H7 (cell line): ENCODE measurements at regions not wholly inside any gene's neighbourhood (a gene's known extent, or its start where the extent isn't known, plus 50 kb on each side); places are given as distances from the start of the nearest gene placed in this dataset.
A peak's percentile ranks its signal among the peaks of the same experiment; 100 is the strongest.

ENCODE experiments used
- DNase-seq: peaks from one replicate; pipeline ENCODE4 v3.0.0; 2012
- H3K27me3 ChIP-seq: 2 replicates; pipeline ENCODE4 v1.6.0; 2011; ENCODE audit warnings: mild to moderate bottlenecking, low read length; ENCODE audit not compliant: control insufficient read depth, insufficient read depth
- H3K36me3 ChIP-seq: replicated peaks from 2 replicates; pipeline ENCODE4 v1.5.1; 2011; ENCODE audit warnings: low read length; ENCODE audit not compliant: control insufficient read depth, insufficient read depth
- H3K4me3 ChIP-seq: 2 replicates; pipeline ENCODE4 v1.5.1; 2011; ENCODE audit warnings: low read depth, mild to moderate bottlenecking, control low read depth, low read length, moderate library complexity; ENCODE audit not compliant: insufficient read depth

- no peak for DNase-seq
- H3K4me3 ChIP-seq, result no peak overlapping the region
- H3K27me3 ChIP-seq, result no peaks in the 10 kb centered on the region
- H3K36me3 ChIP-seq, result no peaks in the 10 kb centered on the region
Measured at GRCh38 chr20:24241466-24241865, 228.0 kb upstream of the SYNDIG1 start.

DNA sequence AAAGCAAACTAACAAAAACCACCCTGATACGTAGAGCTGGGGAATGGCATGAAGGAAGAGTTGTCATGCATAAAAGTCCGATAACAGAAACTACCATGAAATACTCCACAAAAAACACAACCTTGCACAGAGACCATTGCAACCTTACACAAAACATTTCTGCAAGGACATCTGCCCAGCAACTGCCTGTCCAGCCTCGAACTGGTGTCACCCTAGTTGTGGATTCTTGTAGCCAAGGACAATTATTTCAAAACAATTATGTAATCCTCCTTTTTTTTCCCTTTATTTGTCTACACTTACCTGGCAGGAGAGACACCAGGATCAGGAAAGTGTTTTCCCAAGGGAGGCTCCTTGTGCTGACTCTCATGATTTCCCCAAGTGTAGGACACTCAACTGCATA is 232.5 kb upstream of the SYNDIG1 start:
- Histone ChIP-seq H3K27me3 (no peaks in the 10 kb centered on the region), H3K36me3 (no peaks in the 10 kb centered on the region), H3K4me3 (no peak overlapping the region)
- DNase-seq, result no peak

DNA sequence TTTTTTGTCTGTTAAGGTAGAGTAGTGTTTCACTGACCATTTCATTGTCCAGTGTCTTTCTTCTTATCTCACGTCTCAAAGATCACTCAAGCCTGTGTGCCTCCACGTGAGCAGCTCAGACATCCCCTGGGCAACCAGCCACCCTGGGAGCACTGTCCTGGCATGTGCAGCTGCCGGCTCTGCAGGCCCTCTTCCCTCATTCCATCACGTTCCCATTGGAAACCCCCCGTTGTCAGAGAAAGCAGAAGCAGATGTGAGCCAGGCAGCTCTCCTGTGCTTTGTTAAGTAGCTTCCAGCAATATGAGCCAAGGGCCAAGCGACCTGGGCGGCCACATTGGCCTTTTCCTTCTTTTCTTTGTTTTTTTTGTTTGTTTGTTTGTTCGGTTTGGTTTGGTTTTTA is 233.2 kb upstream of the SYNDIG1 start:
- DNase-seq, result no peak
- no peaks in the 10 kb centered on the region for H3K36me3 ChIP-seq
- no peak overlapping the region for H3K4me3 ChIP-seq
- H3K27me3 ChIP-seq, result no peaks in the 10 kb centered on the region

DNA sequence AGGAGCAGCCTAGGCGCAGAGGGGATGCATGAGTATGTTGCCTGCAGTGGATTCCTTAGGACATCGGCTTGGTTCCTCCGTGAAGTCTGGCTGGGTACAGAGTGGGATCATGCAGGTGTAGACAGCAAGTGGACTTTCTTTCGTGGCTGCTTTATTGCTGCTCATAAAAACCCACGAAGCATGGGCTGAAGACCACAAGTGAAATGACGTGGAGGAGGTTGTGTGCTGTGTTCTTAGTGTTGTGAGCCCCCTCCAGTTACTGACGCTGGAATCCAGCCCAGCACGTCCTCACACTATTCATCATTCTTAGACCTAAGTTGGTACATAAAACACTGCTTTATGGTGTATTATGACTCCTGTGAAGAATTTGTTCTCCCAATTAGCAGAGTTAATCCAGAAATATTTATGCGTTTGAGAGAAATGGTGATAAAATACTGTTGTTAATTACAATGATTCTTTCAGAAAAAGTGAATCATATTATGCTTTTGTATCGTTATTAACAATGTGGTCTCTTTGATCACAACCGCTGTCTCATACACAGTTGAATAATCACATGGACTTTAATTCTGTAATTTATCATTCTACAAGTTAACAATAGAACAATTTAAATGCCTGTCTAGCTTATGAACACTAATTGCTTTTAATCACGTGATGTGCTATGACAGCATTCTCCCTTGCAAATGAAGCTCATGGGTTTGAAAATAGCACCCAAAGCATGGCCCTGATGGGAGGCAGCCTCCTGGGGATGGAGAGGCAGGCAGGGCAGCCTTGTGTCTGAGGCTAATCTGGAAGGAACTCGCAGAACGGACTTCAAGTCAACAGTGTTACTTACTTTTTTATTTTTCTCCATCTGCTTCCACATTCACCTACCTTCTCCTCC is 233.9 kb upstream of the SYNDIG1 start:
- Histone ChIP-seq H3K4me3 (no peak overlapping the region), H3K27me3 (no peaks in the 10 kb centered on the region), H3K36me3 (no peaks in the 10 kb centered on the region)
- DNase-seq, result no peak

DNA sequence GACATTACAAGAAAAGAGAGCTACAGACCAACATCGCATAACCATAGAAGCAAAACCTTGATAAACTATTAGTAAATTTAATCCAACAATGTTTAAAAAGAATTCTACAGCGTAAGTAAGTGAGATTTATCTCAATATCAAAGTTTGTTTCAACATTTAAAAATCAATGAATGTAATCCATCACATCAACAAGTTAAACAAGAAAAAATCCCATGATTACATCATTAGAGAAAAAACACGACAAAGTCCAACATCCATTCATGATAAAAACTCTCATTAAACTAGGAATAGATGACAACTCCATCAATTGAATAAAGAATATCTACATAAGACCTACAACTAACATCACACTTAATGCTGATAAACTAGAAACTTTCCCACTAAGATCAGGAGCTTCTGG is 239.0 kb upstream of the GGTLC1 start:
- no peaks in the 10 kb centered on the region for H3K36me3 ChIP-seq
- no peak for DNase-seq
- H3K4me3 ChIP-seq, result no peak overlapping the region
- H3K27me3 ChIP-seq, result no peaks in the 10 kb centered on the region

DNA sequence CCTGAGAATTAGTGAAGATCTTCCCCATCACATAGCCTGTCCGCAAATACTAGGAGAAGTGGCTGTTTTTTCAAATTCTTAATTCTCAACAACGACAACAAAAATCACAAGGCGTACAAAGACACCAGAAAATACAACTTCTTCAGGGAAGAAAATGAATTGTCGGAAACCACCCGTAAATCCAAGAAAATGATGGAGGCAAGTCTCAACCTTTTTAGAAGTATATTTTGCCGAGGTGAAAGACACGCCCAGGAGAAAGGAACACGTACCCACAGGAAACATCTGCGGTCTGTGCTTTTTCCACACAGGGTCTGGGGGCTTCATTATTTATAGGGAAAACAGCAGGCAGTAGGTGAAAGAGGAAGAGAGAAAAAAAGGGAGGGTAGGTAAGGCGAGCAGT is 223.9 kb upstream of the GGTLC1 start:
- Histone ChIP-seq H3K4me3 (no peak overlapping the region), H3K27me3 (no peaks in the 10 kb centered on the region), H3K36me3 (no peaks in the 10 kb centered on the region)
- no peak for DNase-seq

DNA sequence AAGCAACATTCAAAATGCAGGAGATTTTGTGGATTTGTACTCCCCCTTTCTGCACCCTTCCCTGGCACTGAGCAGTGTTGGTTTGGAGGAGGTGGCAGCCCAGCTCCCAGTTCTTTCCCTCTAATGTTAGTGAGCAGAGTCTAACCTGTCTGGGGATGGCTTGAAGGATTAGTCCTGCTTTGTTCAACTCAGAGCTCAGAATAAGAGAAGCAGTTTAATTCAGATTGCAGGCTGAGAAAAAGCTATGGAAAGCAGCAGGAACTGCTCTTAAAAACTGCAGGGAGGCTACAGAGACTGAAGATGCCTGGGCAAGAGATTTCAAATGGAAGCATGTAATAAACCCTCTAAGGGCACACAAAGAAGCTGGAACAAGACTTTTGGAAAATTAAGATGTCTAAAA is 223.4 kb upstream of the GGTLC1 start:
- DNase-seq, result peak; percentile 19
- H3K36me3 ChIP-seq, result no peaks in the 10 kb centered on the region
- no peaks in the 10 kb centered on the region for H3K27me3 ChIP-seq
- H3K4me3 ChIP-seq, result no peak overlapping the region

DNA sequence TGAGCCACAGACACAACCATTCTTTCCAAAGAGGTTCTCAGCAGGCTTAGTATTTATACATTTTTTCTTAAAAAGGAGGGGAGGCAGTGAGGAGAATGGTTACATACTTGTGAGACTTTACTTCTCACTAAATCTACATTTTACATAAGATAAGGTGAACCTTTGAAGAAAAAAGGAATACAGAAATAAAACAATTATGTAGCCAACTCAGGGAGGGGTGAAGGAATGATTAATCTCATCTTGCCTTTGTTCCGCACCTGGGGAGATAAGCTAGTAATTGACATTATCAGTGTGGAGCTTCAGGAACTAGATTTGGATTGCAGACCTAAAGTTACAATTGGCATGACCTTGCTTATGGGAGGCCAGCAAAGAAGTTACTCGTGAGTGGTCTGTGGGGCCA is 221.8 kb upstream of the GGTLC1 start:
- no peaks in the 10 kb centered on the region for H3K36me3 ChIP-seq

DNA sequence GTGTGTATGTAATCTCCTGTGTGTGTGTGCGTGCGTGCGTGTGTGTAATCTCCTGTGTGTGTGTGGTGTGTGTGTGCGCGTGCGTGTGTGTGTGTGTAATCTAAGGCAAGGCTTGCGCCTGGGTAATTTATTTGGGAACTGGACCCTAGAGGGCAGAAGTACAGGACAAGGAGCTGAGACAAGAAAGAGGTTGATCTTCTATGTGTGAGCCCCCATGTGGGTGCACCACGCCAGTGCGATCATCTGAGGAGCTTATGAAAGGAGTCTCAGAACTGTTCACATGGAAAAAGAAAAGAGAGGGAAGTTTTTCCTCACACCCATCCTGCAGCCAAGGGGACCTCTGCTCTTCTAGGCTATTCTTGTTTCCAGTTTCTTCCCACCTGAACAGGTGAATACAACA is 220.1 kb upstream of the GGTLC1 start:
- Histone ChIP-seq H3K36me3 (no peaks in the 10 kb centered on the region), H3K4me3 (no peak overlapping the region), H3K27me3 (no peaks in the 10 kb centered on the region)
- peak; percentile 31 for DNase-seq

More for the DNA sequence above, 221.8 kb upstream of the GGTLC1 start:
- Histone ChIP-seq H3K27me3 (no peaks in the 10 kb centered on the region), H3K4me3 (no peak overlapping the region)
- no peak for DNase-seq

DNA sequence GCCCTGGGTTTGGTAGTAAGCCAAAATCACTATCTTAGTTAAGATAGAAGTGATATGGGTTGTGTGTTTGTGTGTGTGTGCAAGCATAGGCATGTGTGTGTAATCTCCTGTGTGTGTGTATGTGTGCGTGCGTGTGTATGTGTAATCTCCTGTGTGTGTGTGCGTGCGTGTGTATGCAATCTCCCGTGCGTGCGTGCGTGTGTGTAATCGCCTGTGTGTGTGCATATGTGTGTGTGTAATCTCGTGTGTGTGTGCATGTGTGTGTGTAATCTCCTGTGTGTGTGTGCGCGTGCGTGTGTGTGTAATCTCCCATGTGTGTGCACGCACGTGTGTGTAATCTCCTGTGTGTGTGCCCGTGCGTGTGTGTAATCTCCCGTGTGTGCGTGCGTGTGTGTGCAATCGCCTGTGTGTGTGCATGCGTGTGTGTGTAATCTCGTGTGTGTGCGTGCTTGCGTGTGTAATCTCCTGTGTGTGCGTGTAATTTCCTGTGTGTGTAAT is 219.3 kb upstream of the GGTLC1 start:
- Histone ChIP-seq H3K36me3 (no peaks in the 10 kb centered on the region), H3K4me3 (no peak overlapping the region), H3K27me3 (no peaks in the 10 kb centered on the region)
- DNase-seq, result no peak

GRCh38 chr20:24206995-24207394 is 218.4 kb upstream of the GGTLC1 start:
- Histone ChIP-seq H3K36me3 (no peaks in the 10 kb centered on the region), H3K27me3 (no peaks in the 10 kb centered on the region), H3K4me3 (no peak overlapping the region)
- DNase-seq, result no peak

DNA sequence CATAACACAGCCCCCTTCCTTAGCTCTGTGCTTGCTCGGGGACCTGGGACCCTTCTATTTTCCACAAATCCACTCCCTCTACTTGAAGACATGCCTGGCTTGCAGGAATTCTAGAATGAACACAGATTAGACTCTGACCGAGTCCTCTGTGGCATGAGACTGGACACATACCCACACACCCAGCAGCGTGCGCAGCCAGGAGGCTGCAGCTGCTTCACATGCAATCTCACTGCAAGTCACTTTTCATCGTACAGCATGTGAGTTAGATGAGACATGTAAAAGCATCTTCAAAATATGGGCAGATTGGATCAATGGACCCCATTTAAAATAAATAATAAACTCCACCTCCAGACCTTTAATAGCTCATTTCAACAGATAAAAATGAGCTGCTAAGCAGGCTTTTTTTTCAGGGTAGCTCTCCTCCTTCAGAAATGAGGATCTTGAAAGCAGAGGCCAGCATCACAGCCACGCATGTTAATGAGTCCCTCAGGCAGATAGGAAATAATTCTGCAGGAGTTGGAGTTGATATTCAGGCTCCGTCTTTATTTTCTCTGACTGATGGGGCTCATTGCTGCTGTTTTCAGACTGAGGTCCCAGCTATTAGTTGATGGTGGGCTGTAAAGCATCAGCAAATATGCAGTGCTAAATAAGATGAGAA is 215.1 kb upstream of the GGTLC1 start:
- H3K36me3 ChIP-seq, result no peaks in the 10 kb centered on the region
- no peaks in the 10 kb centered on the region for H3K27me3 ChIP-seq
- no peak for DNase-seq
- H3K4me3 ChIP-seq, result no peak overlapping the region

DNA sequence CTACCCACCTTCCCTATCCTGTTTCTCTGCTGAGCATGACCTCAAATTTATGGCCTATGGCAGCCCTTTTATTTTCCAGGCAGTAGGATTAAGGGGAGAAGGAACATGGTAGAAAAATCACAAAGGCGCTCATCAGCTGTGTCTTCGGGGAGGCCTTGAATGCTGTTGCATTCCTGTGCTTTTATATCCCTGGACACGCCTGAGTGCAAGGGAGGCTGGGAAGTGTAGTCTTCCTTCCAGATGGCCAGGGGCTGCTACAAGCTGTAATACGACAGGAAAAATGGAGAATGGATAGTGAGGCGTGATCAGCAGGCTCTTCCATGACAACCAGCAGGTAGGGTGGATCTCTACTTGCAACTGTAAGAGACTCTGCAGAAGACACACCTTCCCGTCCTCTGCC is 210.9 kb upstream of the GGTLC1 start:
- DNase-seq, result no peak
- Histone ChIP-seq H3K36me3 (no peaks in the 10 kb centered on the region), H3K4me3 (no peak overlapping the region), H3K27me3 (no peaks in the 10 kb centered on the region)

DNA sequence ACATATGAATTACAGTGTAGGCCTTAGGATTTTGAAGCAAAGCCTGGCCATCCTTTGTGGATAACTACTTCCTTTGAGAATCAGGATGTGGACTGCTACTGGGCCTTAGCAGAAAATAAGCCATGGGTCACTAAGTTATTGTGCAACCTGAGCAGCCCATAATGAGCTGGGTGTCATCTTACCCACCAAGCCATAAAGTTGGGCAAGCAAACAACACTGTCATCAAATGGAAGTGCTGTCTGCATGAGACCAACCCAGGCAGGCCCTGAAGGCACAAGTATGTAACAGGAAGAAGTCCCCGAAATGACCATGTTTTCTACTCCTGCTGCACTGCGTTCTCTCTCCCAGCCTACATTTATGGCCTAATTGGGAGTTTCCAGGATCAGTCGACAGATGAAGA is 205.6 kb upstream of the GGTLC1 start:
- DNase-seq, result no peak
- no peaks in the 10 kb centered on the region for H3K36me3 ChIP-seq
- no peak overlapping the region for H3K4me3 ChIP-seq
- H3K27me3 ChIP-seq, result no peaks in the 10 kb centered on the region

DNA sequence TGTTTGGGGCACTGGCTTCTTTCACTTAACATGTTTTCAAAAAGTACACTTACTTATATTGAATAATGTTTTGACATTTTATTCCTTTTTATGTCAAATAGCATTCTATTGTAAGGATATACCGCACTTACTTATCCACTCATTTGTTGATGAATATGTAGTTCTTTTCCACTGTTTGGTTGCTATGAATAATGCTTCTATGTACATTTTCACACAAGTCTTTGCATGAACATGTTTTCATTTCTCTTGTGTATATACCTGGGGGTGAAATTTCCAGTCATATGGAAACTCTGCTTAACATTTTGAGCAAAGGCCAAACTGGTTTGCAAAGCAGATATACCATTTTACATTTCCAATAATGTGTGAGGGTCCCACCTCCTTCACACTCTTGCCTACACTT is 202.3 kb upstream of the GGTLC1 start:
- Histone ChIP-seq H3K27me3 (no peaks in the 10 kb centered on the region), H3K36me3 (no peaks in the 10 kb centered on the region), H3K4me3 (no peak overlapping the region)
- DNase-seq, result no peak
